Spleen (tissue), 11 donors: ENCODE measurements at regions not wholly inside any gene's neighbourhood (a gene's known extent, or its start where the extent isn't known, plus 50 kb on each side); places are given as distances from the start of the nearest gene placed in this dataset.

Source experiments
- DNase-seq: peaks from one replicate; pipeline ENCODE4 v3.0.0-alpha.2; 2020
- H3K27ac ChIP-seq, 8 donors: fragments of 200-600 bp; sonication (generic) in 7 of 8; 1 replicate in 4 of 8; 2 replicates in 4 of 8; pipeline versions ENCODE4 v1.5.0 to v1.8.0; 2016 to 2021; ENCODE audit warnings: inconsistent platforms in 4 of 8, mild to moderate bottlenecking in 4 of 8, moderate library complexity in 1 of 8
- H3K27me3 ChIP-seq, 7 donors: fragments of 200-600 bp; sonication (generic) in 6 of 7; replicated peaks in 1 of 7; 1 replicate in 4 of 7; 2 replicates in 3 of 7; pipeline versions ENCODE4 v1.5.0 to v1.8.0; 2016 to 2021; ENCODE audit warnings: inconsistent platforms in 3 of 7, mild to moderate bottlenecking in 1 of 7
- H3K36me3 ChIP-seq, 6 donors: fragments of 200-600 bp; sonication (generic) in 5 of 6; 1 replicate in 4 of 6; 2 replicates in 2 of 6; pipeline versions ENCODE4 v1.5.0 to v1.8.0; 2016 to 2021; ENCODE audit warnings: inconsistent platforms in 2 of 6
- H3K4me1 ChIP-seq, 6 donors: fragments of 200-600 bp; sonication (generic) in 5 of 6; 1 replicate in 3 of 6; 2 replicates in 3 of 6; pipeline versions ENCODE4 v1.5.0 to v1.8.0; 2016 to 2021; ENCODE audit warnings: inconsistent platforms in 3 of 6
- H3K4me3 ChIP-seq, 8 donors: fragments of 200-600 bp; sonication (generic) in 7 of 8; 1 replicate in 4 of 8; 2 replicates in 4 of 8; pipeline versions ENCODE4 v1.5.0 to v1.8.0; 2016 to 2021; ENCODE audit warnings: inconsistent platforms in 4 of 8, mild to moderate bottlenecking in 4 of 8, moderate library complexity in 2 of 8
- H3K9me3 ChIP-seq, 8 donors: fragments of 200-600 bp; sonication (generic) in 7 of 8; 1 replicate in 4 of 8; 2 replicates in 4 of 8; pipeline versions ENCODE4 v1.5.0 to v1.8.0; 2016 to 2021; ENCODE audit warnings: inconsistent platforms in 4 of 8
- CTCF ChIP-seq, 11 experiments: fragments of 200-600 bp in 7 of 11; fragments of 450-650 bp in 4 of 11; sonication (generic) in 4 of 11; IDR thresholded peaks in 8 of 11; conservative IDR thresholded peaks in 3 of 11; 1 replicate in 7 of 11; 2 replicates in 4 of 11; pipeline versions ENCODE4 v1.4.0 to v1.8.0; 2016 to 2021; ENCODE audit warnings: antibody characterized with exemption in 11 of 11, inconsistent platforms in 4 of 11, mild to moderate bottlenecking in 1 of 11
- POLR2A ChIP-seq, 3 donors: fragments of 450-650 bp; IDR thresholded peaks; one replicate each; pipeline ENCODE4 v1.5.1; 2017; ENCODE audit warnings: antibody characterized with exemption in 3 of 3, mild to moderate bottlenecking in 1 of 3
- POLR2AphosphoS5 ChIP-seq, 3 donors: sonication (generic); formaldehyde crosslinking; IDR thresholded peaks; one replicate each; pipeline ENCODE4 v1.5.1; 2017; ENCODE audit warnings: antibody characterized with exemption in 3 of 3
- WGBS, 5 donors: extraction: QIAGEN DNeasy Blood & Tissue Kit in 3 of 5; methylation state at CpG; one replicate each; pipeline versions ENCODE4 v1.1.5 to v1.1.7; 2013 to 2018; 5-methylcytosine and 5-hydroxymethylcytosine counted together
- intact Hi-C: fragments of 100-400 bp; cut with DNase I; formaldehyde crosslinking; loops from one replicate; pipeline ENCODE4 v1.15.0; 2023; ENCODE audit warnings: low total_unique reads
- donor health status: healthy with polysubstance abuse.
- donor health status: DM: no; HTN: no; CAD: no; lungs with moderate emphysema.
- donor health status: DM: no; HTN: no; CAD: no.
- donor health status: Bipolar disorder and iron deficiency.
- donor health status: healthy.
- donor health status: DM: no; HTN: no; CAD: no.
- donor health status: DM: yes; HTN: yes; CAD: no.

GRCh38 chr12:25020621-25021243 is 71.8 kb upstream of the BCAT1 start:
- intact Hi-C loops: no loop called here
- no peaks in the 10 kb centered on the region for H3K27me3 ChIP-seq
- H3K4me3 ChIP-seq: peak overlapping the region in 1 of 8 donors; percentile 3
- no peaks in the 10 kb centered on the region for H3K36me3 ChIP-seq
- peak overlapping the region in 4 of 8 donors; percentile 1 to 51 (median 41) for H3K27ac ChIP-seq
- TF ChIP-seq POLR2AphosphoS5 (IDR thresholded peaks at IDR 0.05) (no peak), POLR2A (IDR thresholded peaks at IDR 0.05) (no peak), CTCF (IDR thresholded peaks at IDR 0.05 in 8 of 11, conservative IDR thresholded peaks at IDR 0.05 in 3 of 11) (no peak)
- peaks cover 0 to 17% (median 13%) of the 10 kb centered on the region in 8 donors for H3K9me3 ChIP-seq
- DNase-seq: no peak
- H3K4me1 ChIP-seq: peaks cover 0 to 51% (median 7%) of the 10 kb centered on the region in 6 donors
- WGBS, 5 donors: 57 to 73% (median 67%) methylated on average over 7 of the region's 7 CpGs

DNA sequence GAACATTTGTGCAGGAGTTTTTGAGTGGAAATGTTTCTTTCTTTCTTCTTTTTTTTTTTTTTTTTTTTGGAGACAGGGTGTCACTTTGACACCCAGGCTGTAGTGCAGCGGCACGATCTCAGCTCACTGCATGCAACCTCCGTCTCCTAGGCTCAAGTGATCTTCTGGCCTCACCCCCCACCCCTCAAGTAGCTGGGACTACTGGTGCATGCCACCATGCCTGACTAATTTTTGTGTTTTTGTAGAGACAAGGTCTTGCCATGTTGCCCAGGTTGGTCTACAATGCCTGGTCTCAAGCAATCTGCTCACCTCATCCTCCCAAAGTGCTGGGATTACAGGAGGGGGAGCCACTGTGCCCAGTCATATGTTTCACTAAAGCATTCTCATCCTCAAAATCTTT is 69.2 kb upstream of the BCAT1 start:
- intact Hi-C loops: no loop called here
- no peak overlapping the region for H3K27ac ChIP-seq
- DNase-seq: no peak
- no peak overlapping the region for H3K4me3 ChIP-seq
- peaks cover 0 to 17% (median 13%) of the 10 kb centered on the region in 8 donors for H3K9me3 ChIP-seq
- H3K4me1 ChIP-seq: peaks cover 0 to 25% (median 7%) of the 10 kb centered on the region in 6 donors
- no peak for TF ChIP-seq POLR2AphosphoS5 (IDR thresholded peaks at IDR 0.05)
- no peak for TF ChIP-seq CTCF (IDR thresholded peaks at IDR 0.05 in 8 of 11, conservative IDR thresholded peaks at IDR 0.05 in 3 of 11)
- no peak for TF ChIP-seq POLR2A (IDR thresholded peaks at IDR 0.05)
- no peaks in the 10 kb centered on the region for H3K27me3 ChIP-seq
- no peaks in the 10 kb centered on the region for H3K36me3 ChIP-seq
- WGBS, 5 donors: 41 to 86% (median 77%) methylated on average over 3 of the region's 3 CpGs

GRCh38 chr12:25017336-25017735 is 68.4 kb upstream of the BCAT1 start:
- WGBS, 5 donors: 79 to 92% (median 88%) methylated on average over 3 of the region's 3 CpGs
- no peak for DNase-seq
- intact Hi-C loops: no loop called here
- Histone ChIP-seq H3K4me1 (peaks cover 0 to 24% (median 7%) of the 10 kb centered on the region in 6 donors), H3K27me3 (no peaks in the 10 kb centered on the region), H3K9me3 (peaks cover 0 to 17% (median 13%) of the 10 kb centered on the region in 8 donors), H3K36me3 (no peaks in the 10 kb centered on the region), H3K27ac (no peak overlapping the region), H3K4me3 (no peak overlapping the region)
- TF ChIP-seq POLR2AphosphoS5 (IDR thresholded peaks at IDR 0.05): no peak
- TF ChIP-seq POLR2A (IDR thresholded peaks at IDR 0.05): no peak

GRCh38 chr12:25014961-25015360 is 66.1 kb upstream of the BCAT1 start:
- TF ChIP-seq POLR2A (IDR thresholded peaks at IDR 0.05): no peak
- TF ChIP-seq POLR2AphosphoS5 (IDR thresholded peaks at IDR 0.05): no peak
- no peak for TF ChIP-seq CTCF (IDR thresholded peaks at IDR 0.05 in 8 of 11, conservative IDR thresholded peaks at IDR 0.05 in 3 of 11)
- Histone ChIP-seq H3K27ac (no peak overlapping the region), H3K4me1 (peaks cover 0 to 7% (median 0%) of the 10 kb centered on the region in 6 donors), H3K27me3 (no peaks in the 10 kb centered on the region), H3K4me3 (no peak overlapping the region), H3K9me3 (peaks cover 0 to 16% (median 13%) of the 10 kb centered on the region in 8 donors), H3K36me3 (no peaks in the 10 kb centered on the region)
- WGBS, 5 donors: 87 to 98% (median 91%) methylated on average over 2 of the region's 2 CpGs
- DNase-seq: no peak
- intact Hi-C loops: no loop called here
